Activated effector memory CD4-positive, alpha-beta T cell treated with anti-CD3 and anti-CD28 coated beads, Interleukin-2, amount 50 U/mL, for 16 hours (primary cell): ENCODE measurements at regions not wholly inside any gene's neighbourhood (a gene's known extent, or its start where the extent isn't known, plus 50 kb on each side); places are given as distances from the start of the nearest gene placed in this dataset.

Experiments used
- DNase-seq: peaks from one replicate; pipeline ENCODE4 v3.0.0-alpha.2; 2020

DNA sequence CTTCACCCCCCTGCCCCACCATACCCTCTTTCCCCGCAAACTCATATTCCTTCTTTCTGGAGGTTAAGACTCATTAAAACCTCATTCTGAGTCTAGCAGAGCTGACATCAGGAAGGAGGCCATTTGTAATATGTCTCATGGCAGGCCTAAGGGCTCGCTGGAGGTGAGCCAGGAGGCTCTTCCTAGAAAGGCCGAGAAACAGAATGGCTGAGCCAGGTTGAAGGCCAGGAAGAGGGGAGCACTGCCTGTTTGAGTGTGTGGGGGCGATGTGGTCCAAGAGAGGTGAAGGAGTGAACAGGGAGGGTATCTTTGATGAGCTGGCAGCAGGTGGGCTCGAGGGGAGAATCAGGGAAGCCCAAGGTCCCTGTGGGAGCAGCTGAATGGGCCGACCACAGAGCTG is 317.3 kb downstream of the TLE3 start:
- no peak for DNase-seq

DNA sequence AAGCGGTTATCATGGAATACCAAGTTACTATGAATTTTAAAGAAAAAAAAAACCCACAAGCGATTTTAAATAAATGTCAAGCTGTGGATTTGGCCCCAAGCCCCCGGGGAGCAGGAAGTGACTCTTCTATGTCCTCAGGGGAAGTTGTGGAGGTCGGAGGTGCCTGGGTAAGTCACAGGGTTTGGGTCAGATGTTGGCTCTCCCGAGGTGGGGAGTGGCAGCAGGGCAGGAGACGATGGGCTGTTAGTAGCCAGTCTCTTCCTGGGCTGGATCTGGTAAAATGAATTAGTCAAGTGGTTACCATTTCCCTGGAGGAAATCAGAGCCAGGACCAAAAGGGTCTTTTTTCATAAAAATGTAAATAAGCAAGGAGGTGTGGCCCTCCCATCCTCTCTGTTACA is 316.7 kb downstream of the TLE3 start:
- no peak for DNase-seq

DNA sequence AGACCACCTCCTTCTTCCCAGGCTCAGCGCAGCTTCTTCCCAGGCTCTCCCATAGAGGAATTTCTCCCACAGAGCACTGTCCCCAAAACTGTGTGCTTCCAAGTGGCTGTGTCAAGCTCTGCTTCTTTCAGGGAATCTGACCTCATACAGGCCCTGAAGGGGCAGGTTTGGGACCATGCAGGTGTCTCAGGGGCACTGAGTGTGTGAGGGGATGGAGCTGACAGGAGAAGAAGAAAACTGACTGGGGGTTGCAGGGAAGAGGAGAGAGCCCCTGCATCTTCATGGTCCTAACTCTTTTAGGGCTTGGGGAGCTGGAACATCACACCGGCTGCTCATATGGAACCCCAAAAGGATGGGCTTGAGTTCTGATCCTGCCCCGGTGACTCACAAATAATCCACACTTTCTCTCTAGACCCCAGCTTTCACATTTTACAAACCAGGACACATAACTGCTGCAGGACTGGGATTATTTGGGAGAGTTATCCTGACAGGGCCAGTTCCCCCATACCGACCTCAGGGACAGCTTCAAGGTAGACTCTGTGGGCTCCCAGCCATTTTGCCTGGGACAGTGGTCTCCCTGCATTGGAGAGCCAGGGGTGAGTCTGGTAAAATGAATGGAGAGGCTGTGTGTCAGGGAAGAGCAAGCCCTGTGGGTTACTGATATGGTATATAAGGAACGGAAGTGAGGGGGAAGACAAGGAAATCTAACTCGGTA is 316.1 kb downstream of the TLE3 start:
- DNase-seq = no peak

DNA sequence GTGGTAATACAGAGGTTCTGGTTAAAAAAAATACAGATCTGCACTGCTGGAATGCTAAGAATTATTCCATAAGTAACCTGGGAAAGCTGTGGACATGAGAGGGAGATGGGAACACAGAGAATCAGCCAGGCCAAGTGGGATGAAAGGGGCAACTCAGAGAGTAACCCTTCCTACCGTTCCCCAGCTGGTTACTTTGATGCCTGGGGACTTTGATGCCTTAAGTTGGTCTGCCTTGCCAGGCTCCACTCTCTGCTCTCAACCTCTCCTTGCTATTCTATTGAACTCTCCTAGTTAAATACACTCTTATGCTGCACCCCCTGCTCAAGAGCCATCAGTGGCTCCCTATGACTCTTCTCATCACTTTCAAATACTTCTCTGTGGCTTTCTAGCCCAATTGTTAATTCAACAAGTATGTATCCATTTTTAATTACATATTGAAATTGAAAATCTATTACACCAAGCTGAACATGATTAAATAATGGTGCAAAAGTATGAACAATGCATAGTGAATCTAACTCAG is 315.5 kb downstream of the TLE3 start:
- no peak for DNase-seq

DNA sequence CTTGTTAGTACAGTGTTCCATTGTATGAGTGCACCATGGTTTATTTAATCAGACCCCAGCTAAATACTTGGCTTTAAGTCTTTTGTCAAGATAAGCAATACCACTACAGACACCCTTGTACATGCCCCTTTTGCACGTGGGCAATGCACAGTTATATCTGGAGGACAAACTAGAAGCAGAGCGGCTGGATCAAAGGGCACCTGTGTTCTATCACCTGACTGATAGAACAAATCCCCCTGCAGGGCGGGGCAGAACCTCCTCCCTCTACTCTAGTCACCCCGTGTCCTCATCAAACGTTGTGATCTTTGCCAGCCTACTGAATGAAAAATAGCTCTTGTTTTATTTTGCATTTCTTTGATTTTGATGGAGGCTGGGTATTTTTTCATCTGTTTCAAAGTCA is 314.9 kb downstream of the TLE3 start:
- DNase-seq = no peak

DNA sequence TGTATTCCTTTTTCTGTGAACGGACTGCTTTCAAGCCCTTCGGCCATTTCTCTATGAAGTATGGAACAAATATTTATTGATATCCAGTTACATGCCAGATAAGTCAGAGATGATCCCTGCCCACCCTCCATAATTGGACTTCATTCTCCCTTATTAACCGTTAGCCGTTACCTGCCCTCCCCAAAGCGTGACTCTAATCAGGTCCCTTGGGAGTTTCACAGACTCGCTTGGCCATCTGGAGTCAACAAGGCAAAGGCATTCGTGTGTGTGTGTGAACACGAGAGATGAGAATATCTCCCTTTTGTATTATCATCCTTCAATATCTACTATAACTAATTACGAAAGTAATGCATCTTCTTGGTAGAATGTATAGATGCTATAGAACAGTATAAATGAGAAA is 314.5 kb downstream of the TLE3 start:
- DNase-seq = no peak

DNA sequence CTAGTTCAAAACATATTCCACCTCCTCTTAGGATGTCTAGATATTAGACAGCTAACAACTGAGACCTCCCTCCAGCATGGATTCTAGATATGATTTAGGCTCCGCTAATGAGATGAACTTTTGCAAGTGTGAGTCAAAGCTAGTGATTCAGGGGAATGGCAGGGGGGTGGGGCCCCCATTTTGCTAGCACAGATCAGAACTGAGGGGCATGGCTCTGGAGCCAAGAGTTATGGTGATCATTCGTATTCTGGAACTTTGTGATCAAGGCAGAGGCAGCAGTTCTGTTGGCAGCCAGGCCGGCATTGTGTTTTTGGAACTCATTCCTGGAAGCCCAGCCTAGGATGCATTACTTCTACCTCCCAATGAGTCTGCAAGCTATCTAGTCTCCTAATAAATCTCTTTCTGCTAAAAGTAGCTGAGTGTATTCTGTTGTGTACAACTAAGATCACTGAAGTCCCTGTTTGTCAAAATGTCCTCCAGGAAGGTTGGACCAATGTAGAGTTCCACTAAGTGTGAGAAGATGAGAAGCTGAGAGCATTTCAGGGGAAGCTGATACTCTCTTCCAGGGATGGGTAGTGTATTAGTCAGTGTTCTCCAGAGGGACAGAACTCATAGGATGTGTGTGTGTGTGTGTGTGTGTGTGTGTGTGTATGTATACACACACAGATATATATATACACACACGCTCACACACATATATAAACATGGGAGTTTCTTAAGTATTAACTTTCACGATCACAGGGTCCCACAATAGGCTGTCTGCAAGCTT is 312.7 kb downstream of the TLE3 start:
- DNase-seq = no peak

DNA sequence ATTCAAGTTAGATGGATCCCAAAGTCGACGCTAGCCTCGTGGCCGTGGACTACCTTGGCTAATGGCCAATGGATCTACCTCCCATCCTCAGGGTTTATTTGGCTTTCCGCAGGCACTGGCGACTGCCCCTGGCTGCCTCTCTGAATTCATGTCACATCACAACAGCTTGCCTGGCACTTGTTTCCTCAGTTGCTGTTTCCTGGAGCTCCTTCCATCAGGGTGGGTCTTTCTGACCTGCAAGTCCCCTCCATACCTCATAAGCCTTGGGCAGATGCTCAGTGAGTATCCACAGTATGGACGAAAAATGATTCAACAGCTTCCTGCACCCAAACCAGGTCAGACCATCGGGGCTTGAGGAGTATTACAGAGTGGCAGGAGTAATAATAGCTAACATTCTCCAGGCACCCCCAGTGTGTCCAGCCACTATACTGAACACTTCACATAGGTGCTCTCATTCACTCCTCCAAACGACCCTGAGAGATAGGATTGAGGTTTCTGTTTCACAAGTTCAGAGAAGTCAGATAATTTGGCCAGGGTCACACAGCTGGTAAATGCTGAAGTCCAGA is 311.5 kb downstream of the TLE3 start:
- no peak for DNase-seq

DNA sequence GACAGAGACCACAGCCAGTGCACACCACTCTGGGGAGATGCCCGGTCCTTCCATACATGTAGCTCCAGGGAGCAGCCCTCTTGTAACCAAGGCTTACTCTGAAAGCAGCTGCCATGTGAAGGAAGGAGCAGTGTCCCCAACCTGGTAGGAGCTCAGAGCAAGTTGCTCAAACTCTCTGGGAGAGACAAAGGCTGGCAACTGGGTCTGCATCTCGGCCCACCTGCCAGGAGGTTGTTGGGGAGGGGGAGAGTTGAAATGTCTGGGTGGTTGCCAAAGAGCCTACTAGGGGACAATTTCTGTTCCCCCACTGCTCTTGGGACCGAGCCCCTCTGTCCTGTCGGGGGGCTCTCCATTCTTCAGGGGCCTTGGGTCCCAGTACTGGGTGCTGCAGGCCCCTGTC is 309.9 kb downstream of the TLE3 start:
- DNase-seq = no peak

DNA sequence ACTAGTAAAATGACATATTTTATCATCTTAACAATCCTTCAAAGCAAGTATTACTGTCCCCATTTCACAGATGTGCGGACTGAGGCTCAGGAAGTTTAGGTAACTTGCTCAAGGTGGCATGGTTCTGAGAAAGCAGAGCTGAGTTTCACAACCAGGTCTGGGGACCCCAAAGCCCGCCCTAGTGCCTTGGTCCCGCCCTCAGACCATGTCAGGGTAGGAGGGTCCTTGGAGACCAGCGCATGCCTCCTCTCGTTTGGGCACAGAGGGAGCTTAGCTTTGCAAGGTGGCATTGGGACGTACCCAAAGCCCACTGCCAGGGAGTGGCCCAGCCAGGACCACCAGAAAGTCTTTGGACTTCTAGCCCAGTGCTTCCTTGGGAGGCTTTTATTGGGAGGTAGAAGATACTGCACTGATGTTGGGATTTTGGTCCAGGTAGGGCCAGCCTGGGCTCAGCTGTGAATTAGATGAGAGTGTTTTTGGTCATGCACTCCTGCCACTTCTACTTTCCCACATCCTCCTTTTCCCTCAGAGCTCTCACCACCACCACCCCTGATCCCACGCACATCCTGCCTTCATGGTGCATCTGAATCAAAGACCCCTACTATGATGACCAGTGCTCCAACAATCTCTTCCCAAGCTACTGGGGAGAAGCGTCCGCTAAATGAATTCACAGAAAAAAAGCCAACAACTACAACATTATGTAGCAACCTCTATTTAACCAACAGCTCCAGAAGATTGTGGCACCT is 307.9 kb downstream of the TLE3 start:
- DNase-seq = no peak

DNA sequence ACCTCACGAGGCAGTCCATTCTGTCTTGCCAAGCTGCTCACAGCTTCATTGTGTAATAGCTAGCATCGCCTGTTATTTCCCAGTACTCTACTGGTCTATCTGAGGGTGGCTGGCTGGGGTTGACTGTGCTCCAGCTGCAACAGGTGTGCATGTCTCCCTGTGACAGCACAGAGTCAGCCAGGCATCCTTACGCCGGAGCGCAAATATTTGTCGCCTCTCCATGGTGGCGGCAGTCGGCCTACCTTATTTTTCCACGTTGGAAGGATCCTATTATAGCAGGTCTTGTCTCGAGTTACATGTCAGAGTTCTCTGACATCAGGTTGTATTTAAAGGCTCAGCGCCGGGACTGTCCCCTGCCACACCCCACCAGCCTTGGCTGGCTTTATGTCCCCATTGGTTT is 307.1 kb downstream of the TLE3 start:
- no peak for DNase-seq

DNA sequence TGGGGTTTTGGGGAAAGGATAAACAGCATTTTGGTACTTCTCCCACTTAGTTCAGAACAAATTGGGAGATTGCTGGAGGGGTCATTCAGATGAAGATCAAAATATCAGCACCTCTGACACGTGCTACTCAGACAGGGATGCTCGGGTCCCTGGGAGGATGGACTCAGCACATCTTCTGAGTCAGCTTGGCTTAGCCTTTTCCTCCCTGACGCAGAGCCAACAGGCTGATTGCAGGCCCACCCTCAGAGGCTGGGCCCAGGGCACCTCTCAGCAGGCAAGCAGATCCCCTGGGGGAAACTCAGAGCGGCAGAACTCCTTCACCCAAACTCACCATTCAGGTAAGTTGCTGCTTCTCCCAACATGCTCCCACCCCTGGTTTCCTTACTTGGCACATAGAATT is 304.9 kb downstream of the TLE3 start:
- no peak for DNase-seq

DNA sequence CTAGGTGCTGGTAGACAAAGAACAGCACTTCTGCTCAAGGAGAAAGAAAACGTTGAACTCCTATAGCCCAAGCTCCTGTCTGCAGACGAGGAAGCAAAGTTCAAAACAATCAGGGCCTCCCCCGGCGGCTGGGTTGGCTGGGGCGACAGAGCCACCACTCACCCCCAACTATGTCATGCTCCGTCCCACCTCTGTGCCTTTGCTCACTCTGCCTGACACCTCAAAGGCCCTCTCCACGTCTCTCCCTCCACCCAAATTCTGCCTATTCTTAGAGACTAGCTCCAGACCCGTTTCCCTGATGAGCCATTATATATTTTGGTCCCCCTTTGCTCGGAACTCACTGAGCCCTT is 304.3 kb downstream of the TLE3 start:
- DNase-seq = no peak

DNA sequence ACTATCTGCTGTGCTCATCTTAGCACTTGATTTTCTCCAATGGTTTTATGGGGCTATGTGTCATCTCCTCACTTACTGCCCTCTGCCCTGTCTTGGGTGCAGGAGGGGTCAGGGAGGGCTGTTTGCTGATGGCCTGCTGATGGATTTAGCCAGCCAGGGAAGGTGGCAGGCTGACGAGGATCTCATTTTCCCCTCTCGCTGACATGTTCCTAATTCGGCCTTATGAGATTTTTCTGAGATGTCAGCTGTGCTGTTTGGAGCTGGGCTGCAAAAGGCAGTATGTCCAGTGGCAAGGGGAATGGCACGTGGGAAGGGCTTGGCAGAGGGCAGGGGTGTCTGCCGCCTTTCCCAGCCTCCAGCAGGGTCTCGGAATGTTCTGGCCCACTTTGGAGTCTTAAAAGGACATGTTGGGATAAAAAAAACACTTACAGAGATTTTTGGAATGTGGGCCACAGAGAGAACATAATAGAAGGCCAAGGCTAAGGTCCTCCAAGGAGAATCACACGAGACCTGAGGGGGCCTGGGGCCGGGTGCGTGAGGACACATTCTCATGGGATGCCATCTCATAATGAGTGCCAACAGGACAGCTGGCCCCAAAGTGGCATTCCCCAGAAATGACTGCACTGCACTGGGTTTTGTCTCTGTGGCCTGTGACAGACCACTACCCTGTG is 303.8 kb downstream of the TLE3 start:
- DNase-seq = no peak

DNA sequence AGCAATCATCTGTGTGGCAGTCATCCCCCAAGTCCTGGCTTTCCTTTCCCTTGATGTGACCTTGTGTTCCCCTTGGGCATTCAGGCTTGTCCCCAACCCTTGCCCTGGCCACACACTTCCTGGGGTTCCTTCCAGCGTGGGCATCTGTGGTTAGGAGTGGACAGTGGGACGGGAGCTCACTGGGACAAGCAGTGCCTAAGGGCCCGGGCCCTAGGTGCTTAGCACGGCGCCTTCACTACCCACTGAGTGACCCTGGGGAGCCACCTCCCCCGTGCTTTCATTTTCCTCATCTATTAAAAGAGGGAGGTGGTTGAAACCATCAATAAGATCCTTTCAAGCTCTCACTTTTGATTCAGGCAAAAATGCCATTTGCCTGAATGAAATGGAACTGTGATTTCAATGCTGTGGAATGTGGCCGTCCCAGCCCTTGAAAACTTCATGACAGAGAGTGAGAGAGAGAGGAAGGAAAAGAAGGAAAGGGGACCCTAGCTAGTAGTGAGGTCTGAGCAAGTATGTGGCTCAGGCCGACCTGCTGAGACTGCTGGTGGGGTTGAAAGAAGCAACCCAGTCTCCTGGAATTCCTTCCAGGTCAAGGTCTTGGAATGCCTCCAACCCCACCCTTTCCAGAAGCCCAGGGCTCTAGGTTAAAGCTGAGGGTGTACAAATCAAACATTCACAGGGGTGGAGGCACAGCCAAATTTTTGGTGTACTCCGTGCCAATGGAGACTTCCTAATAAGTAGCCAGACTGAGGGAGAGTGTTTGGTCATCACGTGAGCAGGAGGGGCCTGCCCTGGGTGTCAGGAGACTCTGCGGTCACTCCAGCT is 302.9 kb downstream of the TLE3 start:
- DNase-seq = no peak

DNA sequence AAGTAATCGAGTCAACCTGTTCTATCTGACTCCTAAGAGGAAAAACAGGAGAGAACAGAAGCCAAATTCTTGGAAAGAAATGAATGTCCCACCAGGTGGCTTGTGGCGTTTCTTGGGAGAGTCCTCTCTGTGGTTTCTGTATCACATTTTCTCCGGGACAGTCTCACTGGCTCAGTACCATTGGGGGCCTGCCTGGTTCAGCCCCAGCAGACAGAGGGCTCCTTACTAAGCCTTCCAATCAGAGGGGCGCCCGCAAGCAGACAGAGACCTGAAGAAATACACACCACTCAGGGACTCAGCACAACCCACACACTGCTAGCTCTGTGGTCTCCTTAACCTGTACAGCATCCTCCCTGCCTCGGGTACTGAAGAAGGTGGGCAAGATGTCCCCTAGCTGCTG is 302.1 kb downstream of the TLE3 start:
- DNase-seq = no peak

DNA sequence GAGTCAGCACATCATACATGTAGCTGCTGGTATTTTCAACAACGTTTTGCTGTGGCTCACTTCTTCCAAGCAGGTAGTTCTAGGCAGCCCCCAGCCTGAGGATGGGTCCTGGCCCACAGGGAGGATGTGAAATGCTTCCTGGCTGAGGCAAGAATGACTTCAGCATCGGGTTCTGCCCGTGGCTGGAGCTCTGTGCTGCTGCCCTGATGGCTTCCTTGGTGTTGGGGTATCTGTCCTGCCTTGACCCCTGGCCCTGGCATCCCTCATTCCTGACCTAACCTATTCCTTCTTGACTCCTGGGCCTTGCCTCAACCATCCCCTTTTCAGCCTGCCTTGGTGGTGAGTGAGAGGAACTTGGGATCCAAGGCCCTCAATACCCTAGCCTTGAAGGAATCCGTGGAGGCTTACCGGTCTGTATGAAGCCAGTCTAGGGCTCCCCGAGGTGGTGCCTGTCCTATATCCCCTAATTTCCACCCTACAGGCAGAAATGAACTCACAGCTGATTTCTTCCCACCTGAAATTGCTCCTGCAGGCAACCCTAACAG is 300.6 kb downstream of the TLE3 start:
- DNase-seq = no peak

DNA sequence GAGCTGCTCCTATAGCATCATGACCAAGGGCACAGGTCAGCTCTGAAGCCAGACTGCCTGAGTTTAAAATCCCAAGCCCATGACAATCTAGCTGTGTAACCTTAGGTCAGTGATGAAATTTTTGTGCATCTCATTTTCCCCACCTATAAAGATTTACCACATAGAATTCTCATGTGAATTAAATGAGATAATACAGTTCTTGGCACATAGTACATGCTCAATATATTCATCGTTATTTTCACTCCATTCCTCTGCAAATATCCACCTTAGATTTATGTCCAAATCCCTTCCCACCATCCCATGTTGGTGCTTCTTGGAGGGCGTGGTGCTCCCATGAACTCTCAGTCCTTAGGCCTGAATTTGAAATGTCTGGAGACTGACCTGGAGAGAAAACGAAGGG is 300.1 kb downstream of the TLE3 start:
- DNase-seq = no peak

DNA sequence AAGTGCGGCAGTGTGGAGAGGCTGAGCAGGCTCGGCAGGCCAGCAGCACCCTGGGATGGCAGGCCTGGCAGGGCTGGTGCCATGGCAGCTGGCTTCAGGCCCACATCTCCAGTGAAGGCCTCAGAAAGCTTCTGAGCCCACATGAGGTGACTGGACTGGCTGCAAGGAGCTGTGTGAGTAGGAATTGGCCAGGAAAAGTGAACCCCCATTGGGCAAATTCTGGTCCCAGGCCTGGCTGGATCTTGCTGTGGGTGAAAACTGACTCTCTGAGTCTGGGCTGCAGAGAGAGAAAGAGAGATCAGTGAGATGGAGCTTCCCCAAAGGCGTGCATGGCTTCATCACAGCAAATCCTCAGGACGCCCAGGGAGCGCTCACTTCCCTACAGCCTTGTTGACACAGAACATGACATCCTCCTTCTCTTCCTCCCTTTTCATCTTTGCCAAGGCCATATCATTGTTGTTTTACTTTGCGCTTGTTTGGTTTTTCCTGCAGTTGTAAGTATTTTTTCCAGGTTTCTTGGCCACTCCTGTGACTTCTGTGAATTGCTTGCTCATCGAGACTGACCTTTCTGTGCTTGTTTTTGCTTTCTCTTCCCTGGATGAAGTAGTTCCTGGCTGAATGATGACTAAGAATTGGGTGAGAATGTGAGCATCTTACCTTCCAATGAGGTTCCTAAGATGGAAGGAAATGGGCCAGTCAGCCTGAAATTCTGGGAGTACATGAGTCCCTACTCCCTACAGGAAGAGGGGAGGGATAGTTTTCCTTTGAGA is 299.1 kb downstream of the TLE3 start:
- DNase-seq = no peak

DNA sequence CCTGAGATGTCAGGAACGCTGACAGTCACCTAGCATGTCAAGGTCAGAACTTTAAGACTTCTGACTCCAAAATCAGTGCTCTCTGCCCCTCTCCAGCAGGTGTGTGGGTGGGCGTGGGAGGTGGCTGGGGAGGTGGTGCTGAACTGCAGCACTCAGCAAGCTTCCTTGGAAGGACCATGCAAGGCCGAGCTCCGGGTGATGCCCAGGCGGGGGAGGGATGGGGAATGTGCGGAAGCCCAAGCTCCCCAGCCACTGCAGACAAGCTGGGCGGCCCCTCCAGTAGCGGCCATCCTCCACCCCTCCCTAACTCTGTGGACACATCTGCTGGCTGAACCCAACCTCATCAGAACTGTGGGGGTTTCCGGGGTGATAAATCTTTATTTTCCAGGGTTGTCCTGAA is 296.6 kb downstream of the TLE3 start:
- DNase-seq = no peak

DNA sequence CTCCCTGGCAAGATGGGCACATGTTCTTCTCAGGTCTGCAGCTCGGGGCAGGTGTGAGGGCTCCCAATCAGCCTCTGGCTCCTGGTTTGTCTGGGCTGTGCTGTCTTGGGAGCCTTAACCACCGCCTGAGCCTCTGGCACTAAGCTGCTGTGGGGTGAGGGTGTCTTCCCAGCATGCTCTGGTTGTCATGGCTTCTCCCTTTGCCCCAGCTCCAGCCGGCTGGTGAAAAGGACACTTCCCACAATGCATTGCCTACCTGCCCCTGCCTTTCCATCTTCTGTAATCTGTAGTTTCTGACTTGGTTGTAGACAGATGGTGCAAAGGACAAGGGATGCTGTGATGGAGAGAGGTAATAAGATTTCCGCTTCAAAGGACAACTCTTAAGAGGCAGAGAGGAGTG is 295.3 kb downstream of the TLE3 start:
- no peak for DNase-seq
